ENCODE measurements at regions not wholly inside any gene's neighbourhood (a gene's known extent, or its start where the extent isn't known, plus 50 kb on each side); places are given as distances from the start of the nearest gene placed in this dataset.

DNA sequence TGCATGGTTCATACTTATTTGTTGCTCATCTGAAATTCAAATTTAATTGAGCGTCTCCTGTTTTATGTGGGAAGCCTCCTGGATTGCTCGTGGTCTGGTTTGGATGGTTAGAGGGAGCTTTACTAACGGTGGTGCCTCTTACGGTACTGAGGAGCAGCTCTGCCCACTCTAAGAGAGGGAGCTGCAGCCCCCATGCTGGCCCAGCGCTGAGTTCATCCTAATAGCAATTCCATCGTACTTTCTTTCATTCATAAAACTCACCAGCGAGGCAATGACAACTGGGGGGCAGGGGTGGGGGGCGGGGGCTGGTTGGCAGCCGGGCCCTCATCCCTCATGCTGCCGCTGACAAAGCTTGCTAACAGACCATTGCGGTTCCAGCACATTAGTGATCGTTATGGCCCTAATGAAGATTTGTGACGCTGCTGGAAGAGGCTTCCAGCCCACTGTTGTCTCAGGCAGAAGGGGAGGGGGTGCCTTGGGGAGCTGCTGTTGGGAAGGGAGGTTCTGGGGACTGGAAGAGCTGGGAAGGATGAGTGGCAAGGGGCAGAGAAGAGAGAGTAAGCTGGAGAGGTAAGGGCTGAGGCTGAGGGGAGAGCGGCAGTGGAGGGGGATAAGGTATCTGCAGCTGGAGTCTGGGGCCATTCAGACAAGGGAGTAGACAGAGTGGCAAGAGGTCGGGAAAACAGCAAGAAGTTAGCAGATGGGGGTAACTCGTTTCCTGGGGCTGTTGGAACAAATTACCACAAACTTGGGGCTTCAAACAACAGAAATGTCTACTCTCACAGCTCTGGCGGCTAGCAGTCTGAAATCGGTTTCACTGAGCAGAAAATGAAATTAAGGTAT, 238.1 kb downstream of the LPIN1 start:
- ATAC-seq (ENCODE audit: insufficient read depth, low read depth) (peak; percentile 80), DNase-seq (peak; percentile 49)
- Histone ChIP-seq H3K4me2 (ENCODE audit: insufficient read depth, low read length) (0 out of 2 replicates have a peak overlapping the region, but pooled peaks have one; percentile 2), H3K27me3 (ENCODE audit: insufficient read depth, low read length, poor library complexity) (no peaks in the 10 kb centered on the region), H3K79me2 (ENCODE audit: insufficient read depth, low read length) (no peaks in the 10 kb centered on the region), H3K9ac (ENCODE audit: low read depth, low read length) (no peak overlapping the region), H2AFZ (ENCODE audit: low read depth, low read length) (no peak overlapping the region), H3K4me3 (ENCODE audit: low read depth in 1 of 2, low read length in 2 of 2) (no peak overlapping the region), H3K4me1 (ENCODE audit: insufficient read depth, low read length) (peaks cover 8% of the 10 kb centered on the region), H3K9me3 (ENCODE audit: insufficient read depth, low read length, severe bottlenecking) (no peaks in the 10 kb centered on the region), H4K20me1 (ENCODE audit: insufficient read depth, low read length) (no peaks in the 10 kb centered on the region), H3K36me3 (ENCODE audit: insufficient read depth, low read length) (no peaks in the 10 kb centered on the region), H3K27ac (ENCODE audit: low read length) (no peak overlapping the region)
- TF ChIP-seq EZH2 (IDR thresholded peaks at IDR 0.05; ENCODE audit: borderline replicate concordance, low read depth, low read length, severe bottlenecking), result no peak
- TF ChIP-seq, protein P1, sequence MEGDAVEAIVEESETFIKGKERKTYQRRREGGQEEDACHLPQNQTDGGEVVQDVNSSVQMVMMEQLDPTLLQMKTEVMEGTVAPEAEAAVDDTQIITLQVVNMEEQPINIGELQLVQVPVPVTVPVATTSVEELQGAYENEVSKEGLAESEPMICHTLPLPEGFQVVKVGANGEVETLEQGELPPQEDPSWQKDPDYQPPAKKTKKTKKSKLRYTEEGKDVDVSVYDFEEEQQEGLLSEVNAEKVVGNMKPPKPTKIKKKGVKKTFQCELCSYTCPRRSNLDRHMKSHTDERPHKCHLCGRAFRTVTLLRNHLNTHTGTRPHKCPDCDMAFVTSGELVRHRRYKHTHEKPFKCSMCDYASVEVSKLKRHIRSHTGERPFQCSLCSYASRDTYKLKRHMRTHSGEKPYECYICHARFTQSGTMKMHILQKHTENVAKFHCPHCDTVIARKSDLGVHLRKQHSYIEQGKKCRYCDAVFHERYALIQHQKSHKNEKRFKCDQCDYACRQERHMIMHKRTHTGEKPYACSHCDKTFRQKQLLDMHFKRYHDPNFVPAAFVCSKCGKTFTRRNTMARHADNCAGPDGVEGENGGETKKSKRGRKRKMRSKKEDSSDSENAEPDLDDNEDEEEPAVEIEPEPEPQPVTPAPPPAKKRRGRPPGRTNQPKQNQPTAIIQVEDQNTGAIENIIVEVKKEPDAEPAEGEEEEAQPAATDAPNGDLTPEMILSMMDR (IDR thresholded peaks at IDR 0.05; ENCODE audit: borderline replicate concordance, extremely low read depth, low read length, poor library complexity, severe bottlenecking), result no peak

DNA sequence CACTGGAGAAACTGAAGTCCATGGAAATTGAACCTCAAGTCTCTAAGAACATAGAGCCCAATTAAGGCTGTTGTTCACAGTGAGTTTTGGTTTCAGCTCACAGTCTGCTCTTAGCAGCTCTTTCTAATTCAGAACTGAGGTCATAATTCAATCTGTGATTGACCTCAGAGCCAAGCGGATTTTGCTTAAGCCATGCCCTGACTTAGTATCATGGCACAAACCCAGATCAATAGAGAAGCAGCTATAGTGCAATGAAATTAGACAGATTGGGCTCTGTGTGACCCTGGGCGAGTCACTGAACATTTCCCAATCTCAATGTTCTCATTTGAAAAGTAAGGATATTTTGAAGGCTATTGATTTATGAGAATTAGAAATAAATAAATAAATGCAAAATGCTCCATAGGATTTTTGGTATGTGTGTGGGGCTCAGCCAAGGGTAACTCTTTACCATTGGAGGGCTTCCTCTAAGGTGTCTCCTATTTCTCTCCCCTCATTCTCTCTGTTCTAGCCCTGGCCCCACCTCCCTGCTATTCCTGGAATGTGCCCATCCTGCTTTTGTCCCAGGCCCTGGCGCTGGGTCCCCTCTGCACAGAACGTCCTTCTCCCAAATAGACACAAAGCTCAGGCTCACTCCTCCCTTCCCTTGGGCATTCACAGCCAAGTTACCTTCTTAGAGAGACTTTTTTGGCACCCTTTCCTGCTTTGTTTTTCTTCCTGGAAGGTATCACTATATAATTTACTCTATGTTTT, 239.6 kb downstream of the LPIN1 start:
- H3K79me2 ChIP-seq (ENCODE audit: insufficient read depth, low read length), result no peaks in the 10 kb centered on the region
- no peak overlapping the region for H3K4me2 ChIP-seq (ENCODE audit: insufficient read depth, low read length)
- no peaks in the 10 kb centered on the region for H4K20me1 ChIP-seq (ENCODE audit: insufficient read depth, low read length)
- no peak overlapping the region for H3K9ac ChIP-seq (ENCODE audit: low read depth, low read length)
- no peaks in the 10 kb centered on the region for H3K27me3 ChIP-seq (ENCODE audit: insufficient read depth, low read length, poor library complexity)
- no peaks in the 10 kb centered on the region for H3K9me3 ChIP-seq (ENCODE audit: insufficient read depth, low read length, severe bottlenecking)
- H3K4me1 ChIP-seq (ENCODE audit: insufficient read depth, low read length), result peaks cover 8% of the 10 kb centered on the region
- DNase-seq (no peak), ATAC-seq (ENCODE audit: insufficient read depth, low read depth) (no peak)
- H3K36me3 ChIP-seq (ENCODE audit: insufficient read depth, low read length), result no peaks in the 10 kb centered on the region
- TF ChIP-seq EZH2 (IDR thresholded peaks at IDR 0.05; ENCODE audit: borderline replicate concordance, low read depth, low read length, severe bottlenecking), result no peak
- TF ChIP-seq, protein P1 (IDR thresholded peaks at IDR 0.05; ENCODE audit: borderline replicate concordance, extremely low read depth, low read length, poor library complexity, severe bottlenecking), result no peak
- no peak overlapping the region for H3K27ac ChIP-seq (ENCODE audit: low read length)
- H2AFZ ChIP-seq (ENCODE audit: low read depth, low read length), result no peak overlapping the region
- no peak overlapping the region for H3K4me3 ChIP-seq (ENCODE audit: low read depth in 1 of 2, low read length in 2 of 2)

DNA sequence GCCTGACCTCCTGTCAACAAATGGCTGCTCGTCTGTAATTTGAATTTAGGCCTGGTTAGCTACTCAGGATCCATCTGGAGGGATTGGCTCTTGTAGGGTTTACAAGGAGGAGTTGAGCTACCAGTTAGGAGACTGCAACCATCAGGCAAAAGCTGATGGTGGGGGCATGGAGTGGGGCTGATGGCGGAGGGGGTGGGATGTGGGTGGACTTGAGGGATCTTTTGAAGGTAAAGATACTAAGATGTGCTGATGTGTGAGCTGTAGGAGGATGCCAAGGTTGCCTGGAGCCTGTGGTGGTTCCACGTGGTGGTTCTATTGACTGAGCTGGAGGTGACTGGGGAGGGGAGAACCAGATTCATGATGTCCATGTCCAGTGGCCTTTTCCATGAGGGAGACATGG, 240.7 kb downstream of the LPIN1 start:
- Histone ChIP-seq H3K79me2 (ENCODE audit: insufficient read depth, low read length) (no peaks in the 10 kb centered on the region), H2AFZ (ENCODE audit: low read depth, low read length) (no peak overlapping the region), H4K20me1 (ENCODE audit: insufficient read depth, low read length) (no peaks in the 10 kb centered on the region), H3K9ac (ENCODE audit: low read depth, low read length) (no peak overlapping the region), H3K36me3 (ENCODE audit: insufficient read depth, low read length) (no peaks in the 10 kb centered on the region), H3K27me3 (ENCODE audit: insufficient read depth, low read length, poor library complexity) (no peaks in the 10 kb centered on the region), H3K4me2 (ENCODE audit: insufficient read depth, low read length) (no peak overlapping the region), H3K4me1 (ENCODE audit: insufficient read depth, low read length) (peaks cover 8% of the 10 kb centered on the region), H3K9me3 (ENCODE audit: insufficient read depth, low read length, severe bottlenecking) (no peaks in the 10 kb centered on the region), H3K27ac (ENCODE audit: low read length) (no peak overlapping the region), H3K4me3 (ENCODE audit: low read depth in 1 of 2, low read length in 2 of 2) (no peak overlapping the region)
- TF ChIP-seq EZH2 (IDR thresholded peaks at IDR 0.05; ENCODE audit: borderline replicate concordance, low read depth, low read length, severe bottlenecking), result no peak
- TF ChIP-seq, protein P1 (IDR thresholded peaks at IDR 0.05; ENCODE audit: borderline replicate concordance, extremely low read depth, low read length, poor library complexity, severe bottlenecking), result no peak
- DNase-seq (no peak), ATAC-seq (ENCODE audit: insufficient read depth, low read depth) (no peak)
